HepG2 (cell line): ENCODE measurements at regions not wholly inside any gene's neighbourhood (a gene's known extent, or its start where the extent isn't known, plus 50 kb on each side); places are given as distances from the start of the nearest gene placed in this dataset.

Experiments
- ATAC-seq: fragments of 200-7000 bp; cut with Tn5 transposase; 3 replicates; pipeline ENCODE4 v1.9.1; 2020; ENCODE audit warnings: mild to moderate bottlenecking, moderate library complexity
- BruUV-seq: library from RNA; stranded (reverse); fragments of 400-500 nt; replicated peaks from 2 replicates; lab custom pipeline; 2021; lab: Mats Ljungman, UMichigan
- CTCF ChIA-PET: fragments of 300-600 bp; formaldehyde crosslinking; extraction: SDS; loops from one replicate; lab custom pipeline; 2021; ENCODE audit warnings: low total read pairs, inconsistent platforms, low intra/inter-chr PET ratio; lab: Yijun Ruan, JAX
- POLR2A ChIA-PET: fragments of 350-600 bp; sonication (Branson Sonifier 250); formaldehyde crosslinking; loops from one replicate; lab custom pipeline; 2020; ENCODE audit warnings: antibody characterized with exemption, inconsistent platforms; lab: Yijun Ruan, JAX
- DNase-seq: peaks from one replicate; pipeline ENCODE4 v3.0.0-alpha.2; 2015; ENCODE audit warnings: low spot score
- FAIRE-seq: peaks from 3 replicates; lab custom pipeline; 2011; peaks lifted over from hg19 to GRCh38; lab: Jason Lieb, UNC
- H2AFZ ChIP-seq: one replicate; pipeline ENCODE4 v1.6.1; 2011; ENCODE audit warnings: low read length, inconsistent platforms
- H3K27ac ChIP-seq: fragments of 300-600 bp; 3 replicates; pipeline ENCODE4 v1.8.0; 2011; ENCODE audit warnings: mixed run types, mild to moderate bottlenecking, mixed read lengths, low read length, inconsistent platforms; ENCODE audit not compliant: insufficient read depth; ENCODE audit errors: extremely low read length
- H3K27me3 ChIP-seq, 2 experiments: fragments of 200-600 bp in 1 of 2; 2 replicates in 1 of 2; 3 replicates in 1 of 2; pipeline versions ENCODE4 v1.6.0 to v1.8.0; 2011; ENCODE audit warnings: low read length in 2 of 2, mild to moderate bottlenecking in 2 of 2, moderate library complexity in 2 of 2, inconsistent platforms in 1 of 2; ENCODE audit not compliant: insufficient read depth in 2 of 2, control insufficient read depth in 1 of 2
- H3K36me3 ChIP-seq, 2 experiments: fragments of 200-600 bp in 1 of 2; replicated peaks in 1 of 2; 2 replicates in 1 of 2; 3 replicates in 1 of 2; pipeline versions ENCODE4 v1.5.1 to v1.8.0; 2011; ENCODE audit warnings: low read length in 2 of 2, inconsistent platforms in 1 of 2; ENCODE audit not compliant: insufficient read depth in 2 of 2, control insufficient read depth in 1 of 2
- H3K4me1 ChIP-seq: 2 replicates; pipeline ENCODE4 v1.5.1; 2012; ENCODE audit warnings: low read length, inconsistent platforms; ENCODE audit not compliant: insufficient read depth
- H3K4me2 ChIP-seq: 2 replicates; pipeline ENCODE4 v1.6.0; 2011; ENCODE audit warnings: low read depth, low read length, inconsistent platforms
- H3K4me3 ChIP-seq, 3 experiments: fragments of 200-600 bp in 1 of 3; sonication (generic), shearing (Covaris generic) in 1 of 3; replicated peaks in 1 of 3; 2 replicates each; pipeline ENCODE4 v1.5.1; 2011 to 2016; ENCODE audit warnings: low read length in 3 of 3, inconsistent platforms in 2 of 3, low read depth in 2 of 3, mild to moderate bottlenecking in 2 of 3, control low read depth in 1 of 3, mixed read lengths in 1 of 3; ENCODE audit not compliant: insufficient read depth in 1 of 3
- H3K79me2 ChIP-seq: one replicate; pipeline ENCODE4 v1.6.1; 2011; ENCODE audit warnings: low read length, inconsistent platforms; ENCODE audit not compliant: insufficient read depth
- H3K9ac ChIP-seq: 2 replicates; pipeline ENCODE4 v1.6.0; 2011; ENCODE audit warnings: mild to moderate bottlenecking, low read depth, low read length, inconsistent platforms; ENCODE audit not compliant: insufficient read depth
- H3K9me3 ChIP-seq: 2 replicates; pipeline ENCODE4 v1.5.1; 2012; ENCODE audit warnings: mild to moderate bottlenecking, low read length
- H4K20me1 ChIP-seq: 2 replicates; pipeline ENCODE4 v1.6.0; 2011; ENCODE audit warnings: inconsistent platforms, mild to moderate bottlenecking, low read length, moderate library complexity; ENCODE audit not compliant: insufficient read depth
- FOSL1 ChIP-seq: sonication (generic); formaldehyde crosslinking; IDR thresholded peaks from 2 replicates; pipeline ENCODE4 v1.9.0; 2021; ENCODE audit warnings: missing genetic modification reagents, borderline replicate concordance
- IKZF4 ChIP-seq: sonication (generic); formaldehyde crosslinking; IDR thresholded peaks from 2 replicates; pipeline ENCODE4 v1.5.1; 2020; ENCODE audit warnings: borderline replicate concordance, mild to moderate bottlenecking, low read depth, missing genetic modification reagents; ENCODE audit errors: not compliant biosample characterization
- KDM6A ChIP-seq: IDR thresholded peaks from 2 replicates; pipeline ENCODE4 v1.6.1; 2016; ENCODE audit warnings: low read depth
- NPAS2 ChIP-seq: sonication (generic); formaldehyde crosslinking; IDR thresholded peaks from 2 replicates; pipeline ENCODE4 v1.8.0; 2022; ENCODE audit warnings: mild to moderate bottlenecking, missing genetic modification reagents, borderline replicate concordance
- NR3C1 ChIP-seq: sonication (generic); formaldehyde crosslinking; IDR thresholded peaks from 2 replicates; pipeline ENCODE4 v1.4.0; 2020; ENCODE audit warnings: missing genetic modification reagents
- SP2 ChIP-seq: sonication (generic); formaldehyde crosslinking; IDR thresholded peaks from 2 replicates; pipeline ENCODE4 v1.5.1; 2020; ENCODE audit warnings: mild to moderate bottlenecking, missing genetic modification reagents
- ZNF530 ChIP-seq: sonication (generic); formaldehyde crosslinking; IDR thresholded peaks from 2 replicates; pipeline ENCODE4 v1.5.0; 2020; ENCODE audit warnings: low read depth, mild to moderate bottlenecking, missing genetic modification reagents
- WGBS: methylation state at CpG from one replicate; pipeline ENCODE4 v1.1.6; 2017; ENCODE audit warnings: low lambda C conversion rate; 5-methylcytosine and 5-hydroxymethylcytosine counted together
- in situ Hi-C: cut with HindIII; loops from 2 replicates; pipeline ENCODE4 v1.10.0; 2017; ENCODE audit warnings: low pct_unique_long_range_greater_than_20kb; ENCODE audit not compliant: extremely low pct_ligation_motif_present
- intact Hi-C: fragments of 100-400 bp; cut with micrococcal nuclease; formaldehyde crosslinking; loops from one replicate; pipeline ENCODE4 v1.10.0; 2022; ENCODE audit not compliant: unreplicated experiment
- TF ChIP-seq, protein P1 (sequence below): conservative IDR thresholded peaks from 2 replicates; pipeline ENCODE4 v1.6.1; 2018; ENCODE audit warnings: missing genetic modification reagents
- TF ChIP-seq, protein P2 (sequence below), 2 experiments: sonication (generic) in 1 of 2; formaldehyde crosslinking in 1 of 2; IDR thresholded peaks; 2 replicates each; pipeline versions ENCODE4 v1.4.0 to v1.6.1; 2018 to 2020; ENCODE audit warnings: missing genetic modification reagents in 2 of 2, borderline replicate concordance in 1 of 2, low read depth in 1 of 2, mild to moderate bottlenecking in 1 of 2, missing biosample characterization in 1 of 2

DNA sequence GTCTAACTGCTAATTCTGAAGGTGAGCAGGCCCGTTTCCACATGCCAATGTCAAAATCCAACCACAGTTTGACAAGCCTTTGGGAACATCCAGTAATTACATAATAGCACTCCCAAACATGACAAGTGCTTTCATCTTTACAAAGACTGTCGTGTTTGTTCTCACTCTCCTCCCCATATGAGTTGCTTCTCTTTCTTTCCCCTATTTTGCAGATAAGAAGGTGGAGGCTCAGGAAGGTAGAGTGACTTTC is 55.9 kb upstream of the CD44 start:
- BruUV-seq, result no TSS peak
- Histone ChIP-seq H3K4me2 (no peak overlapping the region), H3K9me3 (no peaks in the 10 kb centered on the region), H3K36me3 (no peaks in the 10 kb centered on the region), H2AFZ (no peak overlapping the region), H3K4me1 (no peaks in the 10 kb centered on the region), H3K9ac (no peak overlapping the region), H3K79me2 (no peaks in the 10 kb centered on the region), H3K27me3 (no peaks in the 10 kb centered on the region; a peak in 2 of 5 replicates), H3K4me3 (no peak overlapping the region), H3K27ac (no peak overlapping the region), H4K20me1 (no peaks in the 10 kb centered on the region)
- FAIRE-seq (no peak), DNase-seq (no peak), ATAC-seq (no peak)
- ChIA-PET POLR2A (no interaction called here), CTCF (no interaction called here)
- 0% methylated on average over 1 of the region's 2 CpGs for WGBS
- intact Hi-C loops, result no loop called here
- in situ Hi-C loops, result no loop called here
- TF ChIP-seq NR3C1 (CRISPR knock-in tag), result no peak
- TF ChIP-seq NPAS2 (CRISPR knock-in tag), result no peak
- TF ChIP-seq, protein P1, sequence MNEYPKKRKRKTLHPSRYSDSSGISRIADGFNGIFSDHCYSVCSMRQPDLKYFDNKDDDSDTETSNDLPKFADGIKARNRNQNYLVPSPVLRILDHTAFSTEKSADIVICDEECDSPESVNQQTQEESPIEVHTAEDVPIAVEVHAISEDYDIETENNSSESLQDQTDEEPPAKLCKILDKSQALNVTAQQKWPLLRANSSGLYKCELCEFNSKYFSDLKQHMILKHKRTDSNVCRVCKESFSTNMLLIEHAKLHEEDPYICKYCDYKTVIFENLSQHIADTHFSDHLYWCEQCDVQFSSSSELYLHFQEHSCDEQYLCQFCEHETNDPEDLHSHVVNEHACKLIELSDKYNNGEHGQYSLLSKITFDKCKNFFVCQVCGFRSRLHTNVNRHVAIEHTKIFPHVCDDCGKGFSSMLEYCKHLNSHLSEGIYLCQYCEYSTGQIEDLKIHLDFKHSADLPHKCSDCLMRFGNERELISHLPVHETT (CRISPR knock-in tag), result no peak
- no peak for TF ChIP-seq SP2 (CRISPR knock-in tag)
- TF ChIP-seq, protein P2, sequence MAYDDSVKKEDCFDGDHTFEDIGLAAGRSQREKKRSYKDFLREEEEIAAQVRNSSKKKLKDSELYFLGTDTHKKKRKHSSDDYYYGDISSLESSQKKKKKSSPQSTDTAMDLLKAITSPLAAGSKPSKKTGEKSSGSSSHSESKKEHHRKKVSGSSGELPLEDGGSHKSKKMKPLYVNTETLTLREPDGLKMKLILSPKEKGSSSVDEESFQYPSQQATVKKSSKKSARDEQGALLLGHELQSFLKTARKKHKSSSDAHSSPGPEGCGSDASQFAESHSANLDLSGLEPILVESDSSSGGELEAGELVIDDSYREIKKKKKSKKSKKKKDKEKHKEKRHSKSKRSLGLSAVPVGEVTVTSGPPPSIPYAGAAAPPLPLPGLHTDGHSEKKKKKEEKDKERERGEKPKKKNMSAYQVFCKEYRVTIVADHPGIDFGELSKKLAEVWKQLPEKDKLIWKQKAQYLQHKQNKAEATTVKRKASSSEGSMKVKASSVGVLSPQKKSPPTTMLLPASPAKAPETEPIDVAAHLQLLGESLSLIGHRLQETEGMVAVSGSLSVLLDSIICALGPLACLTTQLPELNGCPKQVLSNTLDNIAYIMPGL (CRISPR knock-in tag; IDR thresholded peaks at IDR 0.05; ENCODE audit: borderline replicate concordance in 1 of 2, low read depth in 1 of 2), result no peak
- TF ChIP-seq FOSL1 (CRISPR knock-in tag), result no peak
- TF ChIP-seq ZNF530 (CRISPR knock-in tag), result no peak
- no peak for TF ChIP-seq IKZF4 (CRISPR knock-in tag)
- no peak for TF ChIP-seq KDM6A (CRISPR knock-in tag)
